ENCODE measurements at regions not wholly inside any gene's neighbourhood (a gene's known extent, or its start where the extent isn't known, plus 50 kb on each side); places are given as distances from the start of the nearest gene placed in this dataset.

- DNase-seq (ENCODE audit: low read depth): peak; percentile 66
Measured at GRCh38 chr13:59480396-59481259, 683.1 kb downstream of the DIAPH3 start.

GRCh38 chr13:59483501-59484145 is 680.1 kb downstream of the DIAPH3 start:
- no peak for DNase-seq (ENCODE audit: low read depth)

GRCh38 chr13:59487883-59488282 is 675.8 kb downstream of the DIAPH3 start:
- DNase-seq (ENCODE audit: low read depth): no peak

GRCh38 chr13:59488436-59488835 is 675.3 kb downstream of the DIAPH3 start:
- DNase-seq (ENCODE audit: low read depth): peak; percentile 43

- DNase-seq (ENCODE audit: low read depth): no peak
Measured at GRCh38 chr13:59490651-59491050, 673.1 kb downstream of the DIAPH3 start.

DNA sequence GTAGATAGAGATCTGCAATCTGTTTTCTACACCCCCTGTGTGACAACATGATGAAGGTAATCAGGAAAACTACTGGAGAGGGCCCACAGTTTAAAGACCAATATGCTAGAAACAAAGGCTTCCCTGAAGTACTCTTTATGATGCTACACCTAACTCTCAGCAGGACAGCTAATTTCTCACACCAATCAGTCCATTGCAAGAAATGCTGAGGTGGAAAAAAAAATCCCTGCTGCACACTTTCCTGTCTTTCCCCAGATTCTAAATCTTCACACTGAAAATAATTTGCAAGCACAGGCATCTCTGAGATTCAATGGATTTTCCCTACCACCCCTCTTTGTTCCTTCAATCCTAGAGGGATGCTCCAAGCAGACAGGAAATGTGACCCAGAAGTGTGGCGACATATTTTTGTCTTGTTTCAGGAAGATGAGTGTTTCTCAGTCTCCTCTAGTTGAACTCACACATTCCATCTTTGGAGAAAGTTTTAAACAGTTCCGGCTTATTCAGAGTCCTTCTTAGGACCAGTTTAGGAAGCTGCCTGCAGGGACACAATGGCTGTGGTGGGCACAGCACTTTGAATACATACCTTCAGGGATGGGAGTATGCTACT is 671.6 kb downstream of the DIAPH3 start:
- peak; percentile 29 for DNase-seq (ENCODE audit: low read depth)

DNA sequence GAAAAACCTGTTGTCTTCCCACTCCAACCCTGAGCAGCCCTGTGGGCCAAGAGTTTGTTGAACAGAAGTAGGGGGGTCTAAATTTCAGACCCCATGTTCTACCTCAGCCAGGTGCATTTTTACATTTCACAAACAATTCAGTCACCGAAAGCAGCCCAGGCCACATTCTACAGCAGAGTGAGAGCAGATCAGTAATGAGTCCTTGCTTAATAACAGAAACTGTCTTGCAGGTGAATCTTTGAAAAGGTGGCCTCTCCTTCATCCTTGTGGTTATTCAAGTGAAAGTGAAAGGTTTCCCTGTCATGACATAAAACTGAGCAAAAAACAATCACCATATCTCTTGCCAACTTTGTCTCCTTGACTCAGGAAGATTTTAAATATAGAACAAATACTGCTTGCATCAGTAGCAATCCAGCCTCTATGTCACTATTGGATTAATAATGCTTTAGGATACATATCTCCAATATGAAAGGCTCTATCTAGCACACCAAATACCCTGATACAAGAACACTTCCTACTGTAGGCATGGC is 670.2 kb downstream of the DIAPH3 start:
- DNase-seq (ENCODE audit: low read depth): no peak

- DNase-seq (ENCODE audit: low read depth): no peak
Measured at GRCh38 chr13:59494151-59494550, 669.6 kb downstream of the DIAPH3 start.

DNA sequence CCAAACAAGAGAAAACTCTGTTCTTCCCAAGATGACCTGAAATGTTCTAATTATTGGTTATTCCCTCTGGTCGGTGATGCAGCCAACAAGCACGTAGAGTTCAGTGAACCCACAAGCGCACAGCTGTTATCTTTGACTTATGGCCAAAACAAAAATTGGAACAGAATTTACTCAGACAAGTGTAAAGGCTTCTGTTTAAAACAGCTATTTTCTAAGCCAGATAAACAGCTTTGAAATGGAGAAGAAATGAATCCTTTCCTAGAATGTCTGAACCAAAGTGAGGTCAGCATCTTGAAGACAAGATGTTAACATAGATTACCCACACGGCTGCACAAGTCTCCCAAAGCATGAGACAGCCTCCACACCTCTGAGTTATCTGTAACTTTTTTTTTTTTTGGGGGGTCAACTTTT is 669.2 kb downstream of the DIAPH3 start:
- DNase-seq (ENCODE audit: low read depth): peak; percentile 88

DNA sequence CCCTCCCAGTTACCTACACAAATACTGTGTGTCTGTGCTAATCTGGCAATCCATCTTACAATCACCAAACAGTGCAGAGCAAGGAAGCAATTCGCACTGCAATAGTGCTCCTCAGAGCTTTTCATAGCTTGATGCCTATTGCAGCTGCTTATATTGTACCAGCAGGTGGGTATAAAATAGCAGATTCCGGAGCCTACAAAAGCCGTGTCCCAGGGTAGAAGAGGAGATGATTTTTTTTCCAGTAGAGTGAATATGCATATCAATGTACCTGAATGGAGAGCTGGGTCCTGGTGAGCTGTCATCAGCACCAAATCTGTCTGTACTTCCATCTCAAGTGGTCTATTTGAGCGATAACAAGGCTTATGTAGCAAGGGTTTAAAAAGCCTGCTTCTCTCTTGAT is 668.4 kb downstream of the DIAPH3 start:
- no peak for DNase-seq (ENCODE audit: low read depth)

- no peak for DNase-seq (ENCODE audit: low read depth)
Measured at GRCh38 chr13:59495936-59496512, 667.7 kb downstream of the DIAPH3 start.

DNA sequence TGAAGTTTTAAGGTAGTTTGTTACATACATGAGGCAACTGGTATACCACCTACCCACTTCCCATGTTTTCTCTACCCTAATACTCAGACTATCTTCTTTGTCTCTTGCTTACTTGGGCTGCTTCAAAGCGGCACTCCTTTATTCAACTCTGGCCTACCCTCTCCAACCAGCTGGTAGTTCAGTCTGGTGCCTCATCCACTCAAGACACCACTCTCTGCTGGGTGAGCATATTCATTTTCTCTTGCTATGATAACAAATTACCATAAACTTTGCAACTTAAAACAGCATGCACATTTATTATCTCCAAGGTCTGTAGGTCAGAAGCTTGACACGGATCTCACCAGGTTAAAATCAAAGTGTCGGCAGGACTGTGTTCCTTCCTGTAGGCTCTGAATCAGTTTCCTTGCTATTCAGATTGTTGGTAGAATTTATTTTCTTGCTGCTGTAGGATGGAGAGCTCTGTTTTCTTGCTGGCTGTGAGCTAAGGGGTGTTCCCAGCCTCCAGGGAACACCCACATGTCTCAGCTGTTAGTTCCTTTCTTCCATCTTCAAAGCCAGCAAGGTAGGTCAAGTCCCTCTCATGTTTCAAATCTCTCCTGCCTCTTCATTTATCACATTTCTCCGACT is 666.0 kb downstream of the DIAPH3 start:
- DNase-seq (ENCODE audit: low read depth): no peak

DNA sequence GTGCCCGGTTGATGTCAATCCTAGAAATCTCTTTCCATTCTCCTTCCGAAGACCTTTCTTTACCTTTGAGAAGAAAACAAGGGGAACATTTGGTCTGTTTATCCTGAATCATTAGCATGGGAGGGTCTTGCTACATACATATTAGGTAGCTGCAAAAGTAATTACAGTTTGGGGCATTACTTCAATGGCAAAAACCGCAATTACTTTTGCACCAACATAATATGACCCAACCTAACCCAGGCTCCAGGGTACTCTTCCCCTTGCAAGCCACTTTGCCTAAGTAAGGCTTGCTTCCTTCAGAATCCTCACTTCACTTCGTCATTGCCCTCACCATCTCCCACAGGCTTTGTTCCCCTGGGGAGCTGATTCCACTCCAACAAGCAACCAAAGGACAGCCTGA is 662.7 kb downstream of the DIAPH3 start:
- DNase-seq (ENCODE audit: low read depth): no peak

DNA sequence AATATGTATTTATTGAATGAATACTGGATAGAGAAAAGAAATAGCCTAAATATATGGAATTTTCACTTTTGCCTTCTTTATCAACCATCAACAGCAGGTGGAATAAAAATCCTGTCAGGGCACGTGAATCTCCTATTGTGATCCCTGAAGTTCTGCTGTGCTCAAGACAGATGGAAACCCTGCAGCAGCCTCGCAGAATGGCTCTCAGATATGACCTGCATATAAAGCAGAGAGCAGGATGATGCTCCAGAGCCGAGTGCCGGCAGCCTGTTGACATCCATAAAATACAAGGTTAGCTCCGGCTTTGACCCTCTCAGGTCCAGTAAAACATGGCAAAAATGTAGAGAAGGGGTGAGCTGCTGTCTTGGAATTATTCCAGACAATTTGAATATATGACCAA is 659.3 kb downstream of the DIAPH3 start:
- DNase-seq (ENCODE audit: low read depth): no peak

- DNase-seq (ENCODE audit: low read depth): no peak
Measured at GRCh38 chr13:59510386-59510785, 653.3 kb downstream of the DIAPH3 start.

- DNase-seq (ENCODE audit: low read depth): no peak
Measured at GRCh38 chr13:59513686-59514085, 650.0 kb downstream of the DIAPH3 start.

GRCh38 chr13:59514316-59514715 is 649.4 kb downstream of the DIAPH3 start:
- DNase-seq (ENCODE audit: low read depth): no peak

DNA sequence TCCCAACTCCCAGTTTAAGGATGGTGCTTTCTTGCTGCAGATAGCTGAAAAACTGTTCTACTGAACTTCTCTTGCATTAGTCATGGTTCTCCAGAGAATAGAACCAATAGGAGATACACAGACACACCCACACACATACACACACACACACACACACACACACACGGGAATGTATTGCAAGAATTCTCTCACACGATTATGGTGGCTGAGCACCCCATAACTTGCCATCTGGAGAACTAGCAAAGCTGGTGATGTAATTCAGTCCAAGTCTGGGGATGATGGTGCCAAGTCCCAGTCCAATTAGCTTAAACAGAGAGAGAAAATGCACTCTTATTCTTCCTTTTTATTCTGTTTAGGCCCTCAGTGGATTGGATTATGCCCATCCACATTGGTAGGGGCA is 643.9 kb downstream of the DIAPH3 start:
- no peak for DNase-seq (ENCODE audit: low read depth)

GRCh38 chr13:59521549-59521948 is 642.2 kb downstream of the DIAPH3 start:
- DNase-seq (ENCODE audit: low read depth): no peak

GRCh38 chr13:59522652-59523051 is 641.1 kb downstream of the DIAPH3 start:
- no peak for DNase-seq (ENCODE audit: low read depth)

DNA sequence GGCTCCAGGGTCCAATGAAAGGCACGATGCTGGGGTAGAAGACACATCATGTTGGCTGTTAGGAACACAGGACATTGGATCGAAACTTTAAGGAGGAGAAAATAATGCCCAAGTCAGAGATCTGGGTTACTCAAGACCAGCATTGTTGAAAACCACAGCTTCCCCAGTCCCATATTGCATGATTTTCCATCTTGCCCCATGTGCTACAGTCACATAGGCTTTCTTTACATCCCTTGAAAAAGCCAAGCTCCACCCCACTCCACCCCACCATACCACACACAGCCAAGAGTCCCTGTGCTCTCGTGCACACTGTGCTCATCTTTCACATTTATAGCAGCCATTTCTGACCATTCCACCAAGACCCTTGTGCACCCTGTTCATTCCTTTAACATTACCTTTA is 636.2 kb downstream of the DIAPH3 start:
- no peak for DNase-seq (ENCODE audit: low read depth)

All from LHCN-M2 (cell line).